ENCODE measurements at regions not wholly inside any gene's neighbourhood (a gene's known extent, or its start where the extent isn't known, plus 50 kb on each side); places are given as distances from the start of the nearest gene placed in this dataset.

GRCh38 chr6:169082817-169083507, 170.7 kb downstream of the THBS2 start:
- DNase-seq (ENCODE audit: low spot score) = no peak

DNA sequence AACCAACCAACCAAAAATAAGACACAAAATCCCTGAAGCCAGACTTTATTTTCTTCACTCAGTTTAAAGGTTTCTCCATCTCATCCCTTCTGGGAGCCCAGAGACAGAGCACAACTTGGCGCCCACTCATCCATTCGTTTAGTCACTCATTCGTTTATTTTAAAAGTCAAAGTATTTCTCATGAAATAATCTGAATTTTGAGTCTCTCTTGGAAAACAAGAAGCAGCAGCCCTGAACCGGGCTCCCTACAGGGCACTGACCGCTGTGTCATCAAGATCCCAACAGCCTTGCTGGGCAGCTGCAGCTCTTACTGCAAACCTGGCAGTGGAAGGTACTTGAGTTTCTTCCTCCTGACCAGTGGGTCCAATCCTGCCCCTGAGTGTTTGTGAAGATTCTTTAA, 171.6 kb downstream of the THBS2 start:
- no peak for DNase-seq (ENCODE audit: low spot score)

DNA sequence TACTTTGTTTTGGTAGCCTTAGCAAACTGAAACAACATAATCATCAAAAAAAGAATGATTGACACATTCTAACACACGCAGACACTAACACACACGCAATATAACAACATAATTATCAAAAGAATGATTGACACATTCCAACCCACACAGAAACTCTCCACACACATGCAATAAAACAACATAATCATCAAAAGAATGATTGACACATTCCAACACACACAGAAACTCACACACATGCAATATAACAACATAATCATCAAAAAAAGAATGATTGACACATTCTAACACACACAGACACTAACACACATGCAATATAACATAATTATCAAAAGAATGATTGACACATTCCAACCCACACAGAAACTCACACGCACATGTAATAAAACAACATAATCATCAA, 172.4 kb downstream of the THBS2 start:
- no peak for DNase-seq (ENCODE audit: low spot score)

DNA sequence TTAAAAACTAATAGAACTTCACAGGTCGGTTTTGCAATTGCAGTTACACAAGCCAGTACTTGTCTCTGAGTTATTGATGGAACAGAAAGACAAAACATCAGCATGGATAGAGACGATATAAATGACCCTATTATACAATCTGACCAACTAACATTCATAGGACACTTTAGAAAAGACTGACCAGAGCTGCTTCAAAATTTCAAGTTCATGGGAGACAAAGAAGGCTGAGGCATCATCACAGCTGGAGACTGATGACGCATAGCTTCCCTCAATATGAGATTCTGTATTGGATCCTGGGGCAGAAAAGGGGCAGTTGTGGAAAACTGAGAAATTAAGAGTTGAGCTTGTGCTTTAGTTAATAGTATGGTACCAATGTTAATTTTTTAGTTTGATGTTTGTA, 174.0 kb downstream of the THBS2 start:
- no peak for DNase-seq (ENCODE audit: low spot score)

DNA sequence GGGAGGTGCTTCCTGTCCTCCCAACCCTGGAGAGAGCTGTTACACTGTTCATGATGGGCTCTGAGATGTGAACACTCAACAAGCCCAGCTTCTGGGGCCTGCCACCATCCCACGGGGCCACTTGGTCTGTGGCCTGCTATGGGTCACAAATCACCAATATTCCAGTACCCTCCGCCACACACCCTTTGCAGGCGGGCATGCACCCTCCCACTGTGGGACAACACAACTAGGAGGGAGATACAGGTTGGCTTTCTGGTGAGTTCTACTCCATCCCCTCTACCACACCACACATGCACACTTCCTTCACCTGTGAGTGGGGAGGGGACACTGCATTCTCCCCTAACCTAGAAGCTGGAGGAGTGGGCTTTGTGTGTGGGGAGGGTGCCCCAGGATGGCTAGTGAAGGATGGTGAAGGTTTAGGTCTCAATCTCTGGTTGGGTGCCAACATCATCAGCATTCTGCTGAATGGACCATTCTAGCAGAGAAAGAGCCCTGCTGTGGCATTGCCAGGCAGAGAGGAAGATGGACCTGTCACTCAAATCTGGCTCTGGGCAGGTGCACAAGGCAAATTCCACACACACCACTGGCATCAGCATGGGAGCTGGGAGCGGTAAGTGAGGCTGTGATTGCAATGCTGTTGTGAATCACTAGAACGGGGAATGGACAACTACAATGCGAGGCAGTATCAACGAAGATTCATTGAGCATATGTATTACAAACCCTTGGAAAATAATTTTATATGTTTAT, 175.1 kb downstream of the THBS2 start:
- DNase-seq (ENCODE audit: low spot score) = no peak

GRCh38 chr6:169075915-169076654, 177.6 kb downstream of the THBS2 start:
- DNase-seq (ENCODE audit: low spot score) = no peak

- no peak for DNase-seq (ENCODE audit: low spot score)
These were observed 178.3 kb downstream of the THBS2 start for GRCh38 chr6:169075211-169075914.

DNA sequence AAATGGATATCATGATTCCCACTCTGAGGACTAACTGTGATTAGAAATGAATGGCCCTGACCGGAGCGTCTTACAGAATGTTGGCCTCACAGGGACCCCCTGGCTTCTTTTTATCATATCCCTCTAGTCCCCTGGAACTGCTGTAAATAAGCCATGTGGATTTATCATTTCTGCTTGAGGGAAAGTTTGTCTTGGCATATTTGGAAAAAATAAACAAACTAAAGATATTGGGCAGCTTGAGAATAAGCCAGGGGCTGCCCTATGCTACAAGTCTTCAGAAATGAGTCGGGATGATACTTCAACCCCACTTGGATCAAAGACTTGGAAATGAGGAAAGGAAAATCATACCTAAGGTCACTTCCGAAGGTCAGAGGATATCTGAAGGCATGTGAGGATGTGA, 179.1 kb downstream of the THBS2 start:
- no peak for DNase-seq (ENCODE audit: low spot score)

DNA sequence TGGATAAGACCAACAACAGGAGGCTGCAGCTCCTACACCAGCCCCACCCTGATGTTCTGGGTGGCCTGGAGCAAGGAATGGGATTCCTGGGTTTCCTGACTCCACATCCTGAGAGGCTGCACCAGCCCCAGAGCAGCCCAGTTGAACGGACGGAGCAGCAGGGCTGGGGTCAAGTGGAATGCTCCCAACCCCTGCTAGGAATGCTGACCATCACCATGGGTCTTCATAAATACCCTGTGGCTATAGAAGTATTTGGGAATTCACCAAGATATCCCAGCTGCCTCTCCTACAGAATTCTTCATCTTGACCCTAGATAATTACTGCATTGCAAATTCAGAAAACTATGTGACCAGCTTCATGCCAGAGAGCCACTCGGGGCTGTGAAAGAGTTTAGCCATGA, 180.3 kb downstream of the THBS2 start:
- DNase-seq (ENCODE audit: low spot score) = no peak

DNA sequence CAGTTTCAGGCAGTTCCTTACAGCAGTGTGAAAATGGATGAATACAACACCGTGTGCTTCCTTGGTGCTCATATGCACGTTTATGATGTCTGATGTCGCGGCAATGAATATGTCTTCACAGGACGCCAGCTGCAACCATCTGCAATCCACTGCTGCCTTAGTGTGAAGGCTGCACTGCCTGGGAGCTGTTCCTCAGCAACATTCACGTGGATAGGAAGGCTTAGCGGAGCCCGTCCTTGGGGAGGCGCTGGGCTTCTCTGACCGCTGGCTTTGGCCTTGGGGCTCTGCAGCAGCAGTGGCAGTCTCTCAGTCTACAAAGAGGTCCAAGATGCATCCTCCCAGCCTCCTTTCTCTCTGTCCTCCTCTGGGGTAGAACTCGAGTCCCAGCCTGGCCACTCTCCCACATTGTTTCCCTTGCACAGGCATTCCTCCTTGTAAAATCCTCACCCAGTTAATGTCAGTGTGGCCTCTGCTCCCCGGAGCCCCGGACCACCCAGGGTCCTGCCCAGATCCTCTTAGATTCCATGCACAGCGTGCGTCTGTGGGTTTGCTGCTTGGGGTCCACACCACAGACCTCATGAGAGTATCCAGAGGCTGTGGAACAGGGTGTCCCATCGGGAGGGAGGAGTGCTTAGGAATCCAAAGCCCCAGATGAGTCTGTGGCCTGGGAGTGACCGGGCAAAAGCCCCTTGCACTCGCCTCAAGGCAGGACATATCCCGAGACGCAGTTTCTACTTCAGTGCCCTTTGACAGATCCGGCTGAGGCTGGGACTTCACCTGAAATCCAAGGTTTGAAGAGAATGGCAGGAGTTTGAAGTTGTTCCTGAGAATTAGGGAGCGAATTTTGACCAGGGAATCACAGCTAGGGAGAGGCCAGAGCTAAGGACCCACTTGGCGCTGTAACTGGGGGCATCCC, 181.3 kb downstream of the THBS2 start:
- DNase-seq (ENCODE audit: low spot score) = no peak

- DNase-seq (ENCODE audit: low spot score) = no peak
These were observed 182.3 kb downstream of the THBS2 start for GRCh38 chr6:169071394-169071793.

DNA sequence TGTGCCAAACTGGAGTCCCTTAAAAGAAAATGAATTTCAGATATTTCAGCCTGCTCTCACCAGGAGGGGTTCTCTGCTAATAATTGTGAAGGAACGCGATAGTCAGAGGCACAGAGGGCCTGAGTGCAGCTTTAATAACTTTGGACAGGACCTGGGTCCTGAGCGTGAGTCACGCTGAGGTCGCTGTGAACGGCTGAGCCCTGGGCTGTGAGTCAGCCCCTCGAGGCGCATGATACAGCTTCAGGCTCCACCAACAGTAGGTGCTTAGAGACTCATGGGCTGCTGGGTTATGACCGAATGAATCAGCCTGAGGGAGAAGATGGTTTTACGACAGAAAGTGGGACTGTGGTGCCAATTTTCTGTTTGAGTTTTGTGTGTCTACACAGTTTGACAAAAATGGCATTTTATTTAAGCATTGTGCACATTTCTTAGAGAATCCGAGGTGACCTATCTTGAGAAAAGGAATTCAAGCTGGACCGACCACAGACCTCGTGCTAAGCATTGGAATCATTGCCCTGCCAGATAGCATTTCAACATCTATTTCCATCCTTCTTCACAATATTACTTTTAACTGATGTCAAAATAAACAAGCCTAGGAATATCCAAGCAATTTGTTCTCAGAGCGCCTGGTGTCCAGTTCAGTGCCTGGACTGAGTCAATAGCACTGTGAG, 183.0 kb downstream of the THBS2 start:
- no peak for DNase-seq (ENCODE audit: low spot score)

GRCh38 chr6:169069356-169069755, 184.3 kb downstream of the THBS2 start:
- DNase-seq (ENCODE audit: low spot score) = no peak

DNA sequence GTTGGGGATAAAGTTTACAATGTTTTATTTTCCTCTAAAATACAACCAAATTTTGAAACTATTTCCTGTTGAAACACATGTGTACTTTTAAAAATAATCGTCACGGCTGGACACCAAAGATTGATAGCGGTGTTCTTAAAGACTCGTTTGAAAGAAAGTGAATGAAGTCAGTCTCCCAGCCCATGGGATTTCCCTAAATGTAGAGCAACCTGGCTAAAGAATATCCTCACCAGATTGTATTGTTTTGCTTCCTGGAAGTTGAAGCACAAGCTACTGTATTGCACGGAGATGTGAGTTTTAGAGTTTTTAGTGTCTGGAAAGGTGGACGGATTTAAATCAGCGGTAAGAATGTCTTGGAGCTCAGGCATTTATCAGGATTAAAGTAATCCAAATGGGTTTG, 189.5 kb downstream of the THBS2 start:
- no peak for DNase-seq (ENCODE audit: low spot score)

DNA sequence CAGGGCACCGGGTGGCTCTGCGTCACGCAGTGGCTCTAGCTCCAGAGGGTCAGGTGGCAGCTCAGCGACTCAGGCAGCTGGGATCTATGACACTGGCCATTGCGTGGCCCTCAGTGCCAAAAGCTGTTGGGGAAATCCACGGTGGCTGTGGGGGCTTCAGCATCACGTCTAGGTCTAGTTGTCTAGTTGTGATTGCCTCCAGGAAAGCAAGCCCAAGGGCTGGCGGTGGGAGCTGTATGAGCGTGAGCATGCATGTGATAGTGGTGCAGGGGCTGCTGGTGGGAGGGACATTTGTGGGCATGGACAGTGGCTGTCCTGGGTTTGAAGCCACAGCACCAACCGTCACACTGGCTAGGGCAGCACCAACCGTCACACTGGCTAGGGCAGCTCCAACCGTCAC, 191.4 kb downstream of the THBS2 start:
- no peak for DNase-seq (ENCODE audit: low spot score)

GRCh38 chr6:169058634-169059033, 195.0 kb downstream of the THBS2 start:
- DNase-seq (ENCODE audit: low spot score) = no peak

DNA sequence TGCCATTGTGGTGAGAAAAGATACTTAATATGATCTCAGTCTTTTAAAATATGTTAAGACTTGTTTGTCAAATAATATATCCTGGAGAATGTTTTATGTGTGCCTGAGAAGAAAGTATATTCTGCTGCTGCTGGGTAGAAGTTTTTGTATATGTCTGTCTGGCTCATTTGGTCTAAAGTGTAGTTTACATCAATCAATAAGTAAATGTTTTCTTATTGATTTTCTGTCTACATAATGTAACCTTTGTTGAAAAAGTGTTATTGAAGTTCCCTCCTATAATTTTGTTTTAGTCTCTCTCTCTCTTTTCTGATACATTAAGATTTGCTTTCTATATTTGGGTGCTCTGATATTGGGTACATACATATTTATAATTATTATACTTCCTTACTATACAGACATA, 201.2 kb downstream of the THBS2 start:
- DNase-seq (ENCODE audit: low spot score) = no peak

GRCh38 chr6:169051371-169051770, 202.3 kb downstream of the THBS2 start:
- DNase-seq (ENCODE audit: low spot score) = no peak

DNA sequence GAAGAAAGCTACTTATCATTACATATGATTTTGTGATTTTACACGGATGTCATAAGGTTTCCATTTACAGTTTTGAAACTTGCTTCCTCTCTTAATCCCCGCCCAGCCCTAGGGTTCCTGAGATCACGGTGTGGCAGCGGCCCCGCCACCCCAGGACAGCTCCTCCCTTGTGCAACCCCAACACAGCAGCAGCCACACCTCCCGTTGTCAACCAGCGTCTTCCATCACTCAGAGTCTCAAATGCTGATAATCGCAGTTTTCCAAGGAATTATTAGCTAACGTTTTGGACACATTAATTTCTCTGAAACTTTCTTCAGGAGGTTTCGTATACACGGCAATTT, 204.8 kb downstream of the THBS2 start:
- DNase-seq (ENCODE audit: low spot score) = no peak

DNA sequence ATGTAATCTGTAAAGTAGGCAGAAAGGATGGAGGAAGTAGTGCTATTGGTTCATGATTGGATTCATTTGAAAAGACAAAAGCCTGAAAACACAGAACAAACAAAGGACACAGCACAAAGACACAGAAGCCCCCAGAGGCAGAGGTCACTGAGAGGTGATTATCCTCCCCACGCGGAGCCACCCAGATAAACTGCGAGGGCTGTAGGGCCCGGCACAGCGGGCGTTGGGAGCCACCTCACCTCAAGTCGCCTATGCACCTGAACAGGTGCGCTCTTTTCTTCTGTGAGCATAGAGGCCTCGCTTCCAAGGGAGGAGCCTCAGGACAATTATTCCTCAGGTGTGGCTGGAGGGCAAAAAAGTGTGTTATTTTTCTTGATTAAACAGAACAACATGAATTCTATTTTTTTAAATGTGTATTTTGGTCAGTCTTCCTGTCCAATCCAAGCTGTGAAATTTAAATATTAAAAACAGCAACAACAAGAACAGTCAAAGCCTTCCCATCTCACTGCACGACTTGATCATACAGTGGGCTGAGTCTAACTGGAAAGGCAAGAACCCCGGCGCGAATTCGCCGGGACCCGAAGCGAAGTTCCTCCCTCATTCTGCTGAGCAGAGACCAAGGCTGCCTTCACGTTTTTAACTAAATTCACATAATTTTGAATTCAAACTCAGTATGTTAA, 205.3 kb downstream of the THBS2 start:
- no peak for DNase-seq (ENCODE audit: low spot score)
